HG02571 (cell line): ENCODE measurements at regions not wholly inside any gene's neighbourhood (a gene's known extent, or its start where the extent isn't known, plus 50 kb on each side); places are given as distances from the start of the nearest gene placed in this dataset.
A peak's percentile ranks its signal among the peaks of the same experiment; 100 is the strongest.

Source experiments
- ATAC-seq: cut with Tn5 transposase; IDR thresholded peaks from one replicate; pipeline ENCODE4 v1.9.1; 2021; ENCODE audit warnings: mild to moderate bottlenecking, moderate library complexity; ENCODE audit not compliant: unreplicated experiment

DNA sequence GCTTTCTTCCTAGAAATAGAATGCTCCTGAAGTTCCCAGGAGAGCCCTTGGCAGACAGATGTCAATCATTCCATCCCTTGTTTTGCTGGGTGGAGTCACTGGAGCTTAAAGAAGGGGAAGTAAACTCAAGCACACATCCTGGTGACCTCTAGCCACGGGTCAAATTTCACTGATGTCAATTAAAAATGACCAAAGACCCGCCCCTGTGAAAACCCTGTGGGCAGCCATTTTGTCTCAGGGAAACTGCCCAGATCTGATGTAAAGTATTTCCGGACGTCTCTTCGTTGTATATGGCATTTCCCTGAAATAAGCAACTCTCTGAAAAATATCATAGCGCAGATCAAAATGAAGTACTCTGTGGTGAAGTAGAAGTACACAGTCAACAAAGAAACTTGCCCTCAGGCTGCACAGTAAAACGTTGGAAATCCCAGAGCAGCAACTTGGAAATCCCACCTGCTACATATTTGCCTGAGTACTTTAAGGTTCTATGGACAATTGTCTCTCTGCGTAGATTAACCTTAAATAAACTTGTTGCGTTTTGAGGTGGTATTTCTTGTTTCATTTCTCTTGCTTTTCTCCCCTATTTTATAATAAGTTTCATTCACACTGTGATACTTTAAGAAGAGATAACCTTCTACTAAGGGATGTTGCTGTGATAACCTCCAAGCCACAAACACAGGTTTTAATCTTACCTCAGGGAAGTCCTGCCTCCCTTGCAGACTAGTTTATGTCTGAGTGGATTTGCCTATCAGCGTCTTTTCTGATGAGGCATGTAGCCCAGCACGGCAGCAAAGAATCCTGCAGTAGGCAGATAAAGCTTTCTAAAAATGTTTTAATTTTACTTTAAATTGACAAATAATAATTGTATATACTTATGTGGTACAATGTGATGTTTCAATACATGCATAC is 60.9 kb upstream of the PIP5K1B start:
- ATAC-seq = peak; percentile 57

DNA sequence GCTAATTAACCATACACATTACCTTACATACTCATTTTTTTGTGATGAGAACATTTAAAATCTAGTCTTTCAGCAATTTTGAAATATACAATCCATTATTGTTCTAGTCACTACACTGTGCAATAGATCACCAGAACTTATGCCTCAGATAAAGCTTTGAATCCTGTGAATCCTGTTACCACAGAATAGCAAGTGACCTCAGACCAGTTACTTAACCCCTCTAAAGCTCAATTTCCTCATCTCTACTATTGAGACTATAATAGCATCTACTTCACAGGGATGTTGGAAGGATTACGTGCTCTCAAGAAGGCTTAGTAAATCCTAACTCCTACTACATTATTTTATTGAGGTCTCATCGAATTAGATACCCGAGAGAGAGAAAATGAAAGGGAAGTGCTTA is 60.2 kb upstream of the PIP5K1B start:
- ATAC-seq = no peak

DNA sequence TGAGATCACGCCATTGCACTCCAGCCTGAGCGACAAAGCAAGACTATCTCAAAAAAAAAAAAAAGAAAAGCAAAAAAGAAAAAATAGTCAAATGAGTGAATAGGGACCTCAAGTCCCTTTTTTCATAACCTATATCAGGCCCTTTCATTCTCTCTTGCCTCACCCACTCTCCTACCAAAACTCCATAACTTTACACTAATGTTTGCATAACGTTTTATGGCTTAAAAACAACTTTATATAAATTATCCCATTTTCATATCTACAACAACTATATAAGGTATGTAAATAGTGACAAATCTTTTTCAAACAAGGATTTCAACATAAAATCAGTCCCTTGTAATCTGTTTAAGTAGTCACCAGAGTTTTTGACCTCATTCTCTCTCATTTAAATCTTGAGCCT is 56.9 kb upstream of the PIP5K1B start:
- ATAC-seq = no peak

DNA sequence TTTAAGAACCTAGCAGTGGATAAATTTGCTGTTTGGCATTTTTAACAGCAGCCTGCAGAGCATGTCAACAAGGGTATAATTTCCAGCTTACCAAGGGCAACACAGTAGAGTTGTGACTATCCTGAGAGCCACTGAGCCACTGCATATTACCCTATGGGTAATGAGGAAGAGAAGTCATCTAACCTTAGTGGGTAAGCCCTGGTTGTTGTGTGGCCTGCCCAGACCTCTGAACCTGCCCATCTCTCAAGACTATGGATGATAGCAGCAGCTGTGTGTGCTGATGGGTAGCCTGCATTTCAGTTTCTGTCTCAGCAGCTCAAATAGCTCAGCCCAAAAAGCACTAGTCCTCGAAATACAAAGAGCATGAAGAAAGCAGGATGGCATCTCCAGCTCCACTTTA is 56.1 kb upstream of the PIP5K1B start:
- ATAC-seq = no peak

DNA sequence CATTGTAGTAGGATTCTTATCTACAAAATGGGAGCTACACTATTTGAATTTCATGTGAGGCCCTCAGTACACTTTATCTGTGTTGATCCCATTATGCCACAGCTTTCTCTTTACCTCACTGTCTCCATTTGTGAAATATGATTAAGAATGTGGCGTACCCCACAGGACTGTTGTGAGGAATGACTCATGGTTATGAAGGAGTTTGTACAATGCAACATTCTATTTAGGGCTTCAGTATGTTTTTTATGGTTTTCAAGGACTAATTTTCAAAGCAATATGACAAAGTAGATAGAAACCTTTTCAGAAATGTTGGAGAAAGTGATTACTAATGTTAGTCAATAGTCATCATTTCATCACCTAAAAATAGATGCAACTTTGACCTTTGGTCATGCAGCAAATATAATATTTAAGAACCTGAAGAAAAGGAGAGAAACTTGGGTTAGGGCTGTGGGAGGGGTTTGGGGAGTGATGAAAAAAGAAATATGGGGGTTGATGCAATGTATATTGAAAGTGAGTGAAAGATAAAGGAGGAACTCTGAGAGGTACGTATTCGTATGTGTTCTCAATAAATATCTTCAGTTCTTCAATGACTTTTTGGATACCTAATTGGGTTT is 53.7 kb upstream of the PIP5K1B start:
- ATAC-seq = no peak

DNA sequence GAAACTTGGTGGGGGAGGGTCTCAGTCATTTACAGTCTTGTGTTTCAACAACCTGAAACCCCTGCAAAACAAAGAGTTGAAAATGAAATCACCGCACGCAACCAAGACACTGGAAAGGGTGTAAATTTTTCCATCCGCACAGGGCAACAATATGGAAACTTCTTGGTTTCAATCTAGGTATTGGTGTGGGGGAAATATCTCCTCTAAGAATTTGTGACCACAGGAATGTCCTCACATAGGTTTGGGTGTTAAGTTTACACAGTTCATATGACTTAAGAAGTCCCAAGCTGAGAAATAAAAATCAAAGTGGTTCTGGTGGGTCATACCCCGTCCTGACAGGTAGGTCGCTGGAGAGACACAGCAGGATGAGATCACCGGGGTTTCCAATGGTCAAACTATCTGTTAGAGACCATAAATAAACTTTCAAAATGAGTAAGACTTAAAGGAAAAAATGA is 51.9 kb upstream of the PIP5K1B start:
- ATAC-seq = peak; percentile 77

DNA sequence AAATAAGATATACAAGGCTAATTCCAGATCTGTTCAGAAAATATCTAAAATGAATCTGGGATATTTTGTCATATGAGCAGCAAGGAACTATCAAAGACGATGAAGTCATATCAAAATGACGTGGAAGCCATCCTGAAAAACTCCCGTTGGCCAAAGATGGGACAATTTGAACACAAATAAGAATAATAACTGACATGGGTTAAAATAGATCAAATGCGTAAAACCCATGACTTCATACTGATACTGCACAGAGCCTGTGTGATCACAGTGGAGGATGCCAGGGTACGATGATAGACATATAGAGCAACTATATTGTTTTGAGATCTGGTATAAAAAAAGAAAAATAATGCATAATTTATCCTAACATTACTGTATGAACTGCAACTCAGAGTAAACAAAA is 51.0 kb upstream of the PIP5K1B start:
- ATAC-seq = no peak
